Liver (tissue), 3 donors: ENCODE measurements at regions not wholly inside any gene's neighbourhood (a gene's known extent, or its start where the extent isn't known, plus 50 kb on each side); places are given as distances from the start of the nearest gene placed in this dataset.

Source experiments
- CTCF ChIP-seq: fragments of 150-350 bp; IDR thresholded peaks from 2 replicates; pipeline ENCODE4 v1.5.1; 2017; ENCODE audit warnings: improper control_type of control experiment, low read depth, low read length; ENCODE audit not compliant: missing input control
- JUND ChIP-seq, 2 donors: IDR thresholded peaks; 2 replicates each; pipeline ENCODE4 v1.6.1; 2016; ENCODE audit warnings: antibody characterized with exemption in 2 of 2
- ZBTB33 ChIP-seq: IDR thresholded peaks from 2 replicates; pipeline ENCODE4 v1.6.1; 2016; ENCODE audit warnings: antibody characterized with exemption
- donor health status: healthy.
- donor health status: healthy.

- no peak for TF ChIP-seq CTCF
- no peak for TF ChIP-seq ZBTB33
- no peak for TF ChIP-seq JUND (IDR thresholded peaks at IDR 0.05)
Measured at GRCh38 chr10:59126261-59126660, 50.2 kb upstream of the PHYHIPL start.
